GM23338 (cell line): ENCODE measurements at regions not wholly inside any gene's neighbourhood (a gene's known extent, or its start where the extent isn't known, plus 50 kb on each side); places are given as distances from the start of the nearest gene placed in this dataset.

Experiments
- ATAC-seq: fragments of 200-7000 bp; cut with Tn5 transposase; 3 replicates; pipeline ENCODE4 v1.9.1; 2020
- DNase-seq: peaks from one replicate; pipeline ENCODE4 v3.0.0-alpha.2; 2015; ENCODE audit warnings: low spot score
- H2AFZ ChIP-seq: fragments of 200-600 bp; sonication (generic); 2 replicates; pipeline ENCODE4 v1.8.0; 2016; ENCODE audit warnings: antibody characterized with exemption, mild to moderate bottlenecking, moderate library complexity
- H3F3A ChIP-seq: fragments of 200-600 bp; sonication (generic); replicated peaks from 2 replicates; pipeline ENCODE4 v1.8.0; 2017; ENCODE audit warnings: antibody characterized with exemption, mixed run types, low read depth
- H3K27ac ChIP-seq: fragments of 200-600 bp; sonication (generic); 2 replicates; pipeline ENCODE4 v1.6.1; 2016; ENCODE audit warnings: low read depth
- H3K27me3 ChIP-seq: fragments of 200-600 bp; sonication (generic); 2 replicates; pipeline ENCODE4 v1.8.0; 2016; ENCODE audit warnings: mild to moderate bottlenecking, mixed run types, moderate library complexity; ENCODE audit not compliant: insufficient read depth
- H3K36me3 ChIP-seq: fragments of 200-600 bp; sonication (generic); 2 replicates; pipeline ENCODE4 v1.8.0; 2016; ENCODE audit warnings: mild to moderate bottlenecking; ENCODE audit not compliant: insufficient read depth
- H3K4me1 ChIP-seq: fragments of 200-600 bp; sonication (generic); 2 replicates; pipeline ENCODE4 v1.8.0; 2016; ENCODE audit warnings: mild to moderate bottlenecking, moderate library complexity; ENCODE audit not compliant: insufficient read depth
- H3K4me2 ChIP-seq: fragments of 200-600 bp; sonication (generic); 2 replicates; pipeline ENCODE4 v1.7.1; 2017; ENCODE audit warnings: mixed run types
- H3K4me3 ChIP-seq: fragments of 200-600 bp; sonication (generic); 2 replicates; pipeline ENCODE4 v1.6.1; 2016; ENCODE audit warnings: mixed run types
- H3K79me2 ChIP-seq: fragments of 200-600 bp; sonication (generic); replicated peaks from 2 replicates; pipeline ENCODE4 v1.8.0; 2017; ENCODE audit warnings: mild to moderate bottlenecking; ENCODE audit not compliant: insufficient read depth
- H3K9me2 ChIP-seq: fragments of 200-600 bp; sonication (generic); 2 replicates; pipeline ENCODE4 v1.8.0; 2017; ENCODE audit not compliant: insufficient read depth
- H4K20me1 ChIP-seq: fragments of 200-600 bp; sonication (generic); replicated peaks from 2 replicates; pipeline ENCODE4 v1.8.0; 2017; ENCODE audit warnings: mild to moderate bottlenecking; ENCODE audit not compliant: insufficient read depth
- H3K27ac Mint-ChIP-seq: 2 replicates; pipeline ENCODE4 v1.8.0; 2020; ENCODE audit warnings: inconsistent platforms, mild to moderate bottlenecking, moderate library complexity, mixed read lengths
- H3K27me3 Mint-ChIP-seq: 3 replicates; pipeline ENCODE4 v1.8.0; 2022; ENCODE audit warnings: low read depth, mild to moderate bottlenecking, moderate library complexity, mixed read lengths, inconsistent platforms; ENCODE audit not compliant: insufficient read depth, poor library complexity
- H3K36me3 Mint-ChIP-seq: 3 replicates; pipeline ENCODE4 v1.8.0; 2021; ENCODE audit warnings: low read depth, mild to moderate bottlenecking, inconsistent platforms, moderate library complexity, mixed read lengths
- H3K4me1 Mint-ChIP-seq: 3 replicates; pipeline ENCODE4 v1.8.0; 2020; ENCODE audit warnings: mild to moderate bottlenecking, inconsistent platforms, mixed read lengths
- H3K4me3 Mint-ChIP-seq: 3 replicates; pipeline ENCODE4 v1.8.0; 2021; ENCODE audit warnings: moderate library complexity, mild to moderate bottlenecking, inconsistent platforms, mixed read lengths
- H3K9me3 Mint-ChIP-seq: 3 replicates; pipeline ENCODE4 v1.8.0; 2020; ENCODE audit warnings: moderate library complexity, mild to moderate bottlenecking, inconsistent platforms, mixed read lengths
- CREB1 ChIP-seq: fragments of 250-450 bp; sonication (Bioruptor Pico); IDR thresholded peaks from 2 replicates; pipeline ENCODE4 v1.5.0; 2020; ENCODE audit warnings: low read depth, mild to moderate bottlenecking, moderate library complexity
- EZH2 ChIP-seq: fragments of 200-600 bp; sonication (generic); IDR thresholded peaks from one replicate; pipeline ENCODE4 v1.8.0; 2017; ENCODE audit warnings: antibody characterized with exemption, mild to moderate bottlenecking, low read depth; ENCODE audit not compliant: unreplicated experiment
- NANOG ChIP-seq: IDR thresholded peaks from 2 replicates; pipeline ENCODE4 v1.6.1; 2016; ENCODE audit warnings: antibody characterized with exemption, borderline replicate concordance
- POLR2AphosphoS5 ChIP-seq: IDR thresholded peaks from 2 replicates; pipeline ENCODE4 v1.6.1; 2016; ENCODE audit warnings: antibody characterized with exemption, low read depth
- STAT1 ChIP-seq: IDR thresholded peaks from one replicate; pipeline ENCODE4 v1.6.1; 2016; ENCODE audit warnings: antibody characterized with exemption; ENCODE audit not compliant: unreplicated experiment
- ZNF331 ChIP-seq: fragments of 250-450 bp; sonication (Bioruptor Pico); IDR thresholded peaks from 2 replicates; pipeline ENCODE4 v1.5.0; 2020; ENCODE audit warnings: low read depth, mild to moderate bottlenecking, moderate library complexity
- TF ChIP-seq, protein P1 (sequence below): IDR thresholded peaks from one replicate; pipeline ENCODE4 v1.6.1; 2018; ENCODE audit warnings: antibody characterized with exemption; ENCODE audit not compliant: unreplicated experiment
- TF ChIP-seq, protein P2 (sequence below), 2 experiments: fragments of 200-600 bp in 1 of 2; sonication (generic) in 1 of 2; conservative IDR thresholded peaks; 2 replicates each; pipeline versions ENCODE4 v1.5.1 to v1.6.1; 2016 to 2017; ENCODE audit warnings: antibody characterized with exemption in 2 of 2, low read depth in 2 of 2, mild to moderate bottlenecking in 2 of 2, moderate library complexity in 1 of 2
- TF ChIP-seq, protein P3 (sequence below): fragments of 250-450 bp; sonication (Bioruptor Pico); IDR thresholded peaks from 2 replicates; pipeline ENCODE4 v1.5.0; 2020; ENCODE audit warnings: mild to moderate bottlenecking, moderate library complexity
- TF ChIP-seq, protein P4 (sequence below): IDR thresholded peaks from 2 replicates; pipeline ENCODE4 v1.6.1; 2016; ENCODE audit warnings: antibody characterized with exemption

DNA sequence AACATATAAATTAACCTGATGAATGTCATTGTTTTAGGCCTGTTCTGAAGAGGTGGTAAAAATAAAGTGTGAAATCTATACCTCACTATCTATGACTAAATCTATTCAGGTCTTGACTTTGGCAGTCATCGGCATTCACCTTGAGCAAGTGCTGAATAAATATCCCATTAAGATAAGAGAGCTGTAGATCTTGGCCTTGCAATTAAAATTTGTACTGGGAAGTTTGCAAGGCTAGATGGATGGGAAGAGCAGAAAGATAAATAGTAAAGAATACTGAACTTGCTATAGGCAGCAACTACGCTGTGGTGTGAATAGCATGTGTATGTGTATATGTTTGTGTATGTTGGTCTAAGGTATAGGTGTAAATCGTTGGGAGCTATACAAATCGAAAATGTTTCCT is 325.9 kb upstream of the PRICKLE1 start (continued):
- TF ChIP-seq ZNF331 (CRISPR knock-in tag), result no peak
- no peak for TF ChIP-seq STAT1

DNA sequence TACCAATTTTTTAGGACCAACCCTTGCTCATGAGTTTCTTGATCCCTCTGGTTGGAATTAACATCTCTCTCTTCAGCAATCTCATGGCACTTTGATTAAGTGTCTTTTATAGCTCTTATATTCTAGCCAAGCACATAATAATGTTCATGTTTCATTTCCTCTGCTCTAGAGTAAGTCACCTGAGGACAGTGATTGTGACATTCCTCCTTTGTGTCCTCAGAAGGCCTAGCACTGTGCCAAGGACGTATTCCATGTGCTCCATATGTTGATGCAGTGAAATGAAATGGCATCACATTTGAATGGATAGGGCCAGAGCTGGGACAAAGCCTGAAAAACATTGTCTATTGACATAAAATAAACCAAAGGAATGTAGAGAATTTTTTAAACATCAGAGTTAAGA is 322.8 kb upstream of the PRICKLE1 start:
- H3K4me2 ChIP-seq, result no peak overlapping the region
- no peaks in the 10 kb centered on the region for H3K27me3 ChIP-seq
- TF ChIP-seq, protein P1, sequence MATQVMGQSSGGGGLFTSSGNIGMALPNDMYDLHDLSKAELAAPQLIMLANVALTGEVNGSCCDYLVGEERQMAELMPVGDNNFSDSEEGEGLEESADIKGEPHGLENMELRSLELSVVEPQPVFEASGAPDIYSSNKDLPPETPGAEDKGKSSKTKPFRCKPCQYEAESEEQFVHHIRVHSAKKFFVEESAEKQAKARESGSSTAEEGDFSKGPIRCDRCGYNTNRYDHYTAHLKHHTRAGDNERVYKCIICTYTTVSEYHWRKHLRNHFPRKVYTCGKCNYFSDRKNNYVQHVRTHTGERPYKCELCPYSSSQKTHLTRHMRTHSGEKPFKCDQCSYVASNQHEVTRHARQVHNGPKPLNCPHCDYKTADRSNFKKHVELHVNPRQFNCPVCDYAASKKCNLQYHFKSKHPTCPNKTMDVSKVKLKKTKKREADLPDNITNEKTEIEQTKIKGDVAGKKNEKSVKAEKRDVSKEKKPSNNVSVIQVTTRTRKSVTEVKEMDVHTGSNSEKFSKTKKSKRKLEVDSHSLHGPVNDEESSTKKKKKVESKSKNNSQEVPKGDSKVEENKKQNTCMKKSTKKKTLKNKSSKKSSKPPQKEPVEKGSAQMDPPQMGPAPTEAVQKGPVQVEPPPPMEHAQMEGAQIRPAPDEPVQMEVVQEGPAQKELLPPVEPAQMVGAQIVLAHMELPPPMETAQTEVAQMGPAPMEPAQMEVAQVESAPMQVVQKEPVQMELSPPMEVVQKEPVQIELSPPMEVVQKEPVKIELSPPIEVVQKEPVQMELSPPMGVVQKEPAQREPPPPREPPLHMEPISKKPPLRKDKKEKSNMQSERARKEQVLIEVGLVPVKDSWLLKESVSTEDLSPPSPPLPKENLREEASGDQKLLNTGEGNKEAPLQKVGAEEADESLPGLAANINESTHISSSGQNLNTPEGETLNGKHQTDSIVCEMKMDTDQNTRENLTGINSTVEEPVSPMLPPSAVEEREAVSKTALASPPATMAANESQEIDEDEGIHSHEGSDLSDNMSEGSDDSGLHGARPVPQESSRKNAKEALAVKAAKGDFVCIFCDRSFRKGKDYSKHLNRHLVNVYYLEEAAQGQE, result no peak
- TF ChIP-seq, protein P2, sequence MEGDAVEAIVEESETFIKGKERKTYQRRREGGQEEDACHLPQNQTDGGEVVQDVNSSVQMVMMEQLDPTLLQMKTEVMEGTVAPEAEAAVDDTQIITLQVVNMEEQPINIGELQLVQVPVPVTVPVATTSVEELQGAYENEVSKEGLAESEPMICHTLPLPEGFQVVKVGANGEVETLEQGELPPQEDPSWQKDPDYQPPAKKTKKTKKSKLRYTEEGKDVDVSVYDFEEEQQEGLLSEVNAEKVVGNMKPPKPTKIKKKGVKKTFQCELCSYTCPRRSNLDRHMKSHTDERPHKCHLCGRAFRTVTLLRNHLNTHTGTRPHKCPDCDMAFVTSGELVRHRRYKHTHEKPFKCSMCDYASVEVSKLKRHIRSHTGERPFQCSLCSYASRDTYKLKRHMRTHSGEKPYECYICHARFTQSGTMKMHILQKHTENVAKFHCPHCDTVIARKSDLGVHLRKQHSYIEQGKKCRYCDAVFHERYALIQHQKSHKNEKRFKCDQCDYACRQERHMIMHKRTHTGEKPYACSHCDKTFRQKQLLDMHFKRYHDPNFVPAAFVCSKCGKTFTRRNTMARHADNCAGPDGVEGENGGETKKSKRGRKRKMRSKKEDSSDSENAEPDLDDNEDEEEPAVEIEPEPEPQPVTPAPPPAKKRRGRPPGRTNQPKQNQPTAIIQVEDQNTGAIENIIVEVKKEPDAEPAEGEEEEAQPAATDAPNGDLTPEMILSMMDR (conservative IDR thresholded peaks at IDR 0.05; ENCODE audit: low read depth in 2 of 2), result no peak
- TF ChIP-seq, protein P3, sequence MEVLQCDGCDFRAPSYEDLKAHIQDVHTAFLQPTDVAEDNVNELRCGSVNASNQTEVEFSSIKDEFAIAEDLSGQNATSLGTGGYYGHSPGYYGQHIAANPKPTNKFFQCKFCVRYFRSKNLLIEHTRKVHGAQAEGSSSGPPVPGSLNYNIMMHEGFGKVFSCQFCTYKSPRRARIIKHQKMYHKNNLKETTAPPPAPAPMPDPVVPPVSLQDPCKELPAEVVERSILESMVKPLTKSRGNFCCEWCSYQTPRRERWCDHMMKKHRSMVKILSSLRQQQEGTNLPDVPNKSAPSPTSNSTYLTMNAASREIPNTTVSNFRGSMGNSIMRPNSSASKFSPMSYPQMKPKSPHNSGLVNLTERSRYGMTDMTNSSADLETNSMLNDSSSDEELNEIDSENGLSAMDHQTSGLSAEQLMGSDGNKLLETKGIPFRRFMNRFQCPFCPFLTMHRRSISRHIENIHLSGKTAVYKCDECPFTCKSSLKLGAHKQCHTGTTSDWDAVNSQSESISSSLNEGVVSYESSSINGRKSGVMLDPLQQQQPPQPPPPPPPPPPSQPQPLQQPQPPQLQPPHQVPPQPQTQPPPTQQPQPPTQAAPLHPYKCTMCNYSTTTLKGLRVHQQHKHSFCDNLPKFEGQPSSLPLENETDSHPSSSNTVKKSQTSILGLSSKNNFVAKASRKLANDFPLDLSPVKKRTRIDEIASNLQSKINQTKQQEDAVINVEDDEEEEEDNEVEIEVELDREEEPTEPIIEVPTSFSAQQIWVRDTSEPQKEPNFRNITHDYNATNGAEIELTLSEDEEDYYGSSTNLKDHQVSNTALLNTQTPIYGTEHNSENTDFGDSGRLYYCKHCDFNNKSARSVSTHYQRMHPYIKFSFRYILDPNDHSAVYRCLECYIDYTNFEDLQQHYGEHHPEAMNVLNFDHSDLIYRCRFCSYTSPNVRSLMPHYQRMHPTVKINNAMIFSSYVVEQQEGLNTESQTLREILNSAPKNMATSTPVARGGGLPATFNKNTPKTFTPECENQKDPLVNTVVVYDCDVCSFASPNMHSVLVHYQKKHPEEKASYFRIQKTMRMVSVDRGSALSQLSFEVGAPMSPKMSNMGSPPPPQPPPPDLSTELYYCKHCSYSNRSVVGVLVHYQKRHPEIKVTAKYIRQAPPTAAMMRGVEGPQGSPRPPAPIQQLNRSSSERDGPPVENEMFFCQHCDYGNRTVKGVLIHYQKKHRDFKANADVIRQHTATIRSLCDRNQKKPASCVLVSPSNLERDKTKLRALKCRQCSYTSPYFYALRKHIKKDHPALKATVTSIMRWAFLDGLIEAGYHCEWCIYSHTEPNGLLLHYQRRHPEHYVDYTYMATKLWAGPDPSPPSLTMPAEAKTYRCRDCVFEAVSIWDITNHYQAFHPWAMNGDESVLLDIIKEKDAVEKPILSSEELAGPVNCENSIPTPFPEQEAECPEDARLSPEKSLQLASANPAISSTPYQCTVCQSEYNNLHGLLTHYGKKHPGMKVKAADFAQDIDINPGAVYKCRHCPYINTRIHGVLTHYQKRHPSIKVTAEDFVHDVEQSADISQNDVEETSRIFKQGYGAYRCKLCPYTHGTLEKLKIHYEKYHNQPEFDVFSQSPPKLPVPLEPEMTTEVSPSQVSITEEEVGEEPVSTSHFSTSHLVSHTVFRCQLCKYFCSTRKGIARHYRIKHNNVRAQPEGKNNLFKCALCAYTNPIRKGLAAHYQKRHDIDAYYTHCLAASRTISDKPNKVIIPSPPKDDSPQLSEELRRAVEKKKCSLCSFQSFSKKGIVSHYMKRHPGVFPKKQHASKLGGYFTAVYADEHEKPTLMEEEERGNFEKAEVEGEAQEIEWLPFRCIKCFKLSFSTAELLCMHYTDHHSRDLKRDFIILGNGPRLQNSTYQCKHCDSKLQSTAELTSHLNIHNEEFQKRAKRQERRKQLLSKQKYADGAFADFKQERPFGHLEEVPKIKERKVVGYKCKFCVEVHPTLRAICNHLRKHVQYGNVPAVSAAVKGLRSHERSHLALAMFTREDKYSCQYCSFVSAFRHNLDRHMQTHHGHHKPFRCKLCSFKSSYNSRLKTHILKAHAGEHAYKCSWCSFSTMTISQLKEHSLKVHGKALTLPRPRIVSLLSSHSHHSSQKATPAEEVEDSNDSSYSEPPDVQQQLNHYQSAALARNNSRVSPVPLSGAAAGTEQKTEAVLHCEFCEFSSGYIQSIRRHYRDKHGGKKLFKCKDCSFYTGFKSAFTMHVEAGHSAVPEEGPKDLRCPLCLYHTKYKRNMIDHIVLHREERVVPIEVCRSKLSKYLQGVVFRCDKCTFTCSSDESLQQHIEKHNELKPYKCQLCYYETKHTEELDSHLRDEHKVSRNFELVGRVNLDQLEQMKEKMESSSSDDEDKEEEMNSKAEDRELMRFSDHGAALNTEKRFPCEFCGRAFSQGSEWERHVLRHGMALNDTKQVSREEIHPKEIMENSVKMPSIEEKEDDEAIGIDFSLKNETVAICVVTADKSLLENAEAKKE (CRISPR knock-in tag), result no peak
- TF ChIP-seq NANOG (no peak), STAT1 (no peak), POLR2AphosphoS5 (no peak), EZH2 (no peak), CREB1 (no peak)
- TF ChIP-seq, protein P4, sequence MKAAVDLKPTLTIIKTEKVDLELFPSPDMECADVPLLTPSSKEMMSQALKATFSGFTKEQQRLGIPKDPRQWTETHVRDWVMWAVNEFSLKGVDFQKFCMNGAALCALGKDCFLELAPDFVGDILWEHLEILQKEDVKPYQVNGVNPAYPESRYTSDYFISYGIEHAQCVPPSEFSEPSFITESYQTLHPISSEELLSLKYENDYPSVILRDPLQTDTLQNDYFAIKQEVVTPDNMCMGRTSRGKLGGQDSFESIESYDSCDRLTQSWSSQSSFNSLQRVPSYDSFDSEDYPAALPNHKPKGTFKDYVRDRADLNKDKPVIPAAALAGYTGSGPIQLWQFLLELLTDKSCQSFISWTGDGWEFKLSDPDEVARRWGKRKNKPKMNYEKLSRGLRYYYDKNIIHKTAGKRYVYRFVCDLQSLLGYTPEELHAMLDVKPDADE, result no peak
- H3K9me2 ChIP-seq, result peaks cover 14% of the 10 kb centered on the region
- H4K20me1 ChIP-seq, result no peaks in the 10 kb centered on the region
- no peaks in the 10 kb centered on the region for H3K27me3 Mint-ChIP-seq
- ATAC-seq (no peak), DNase-seq (no peak)
- no peaks in the 10 kb centered on the region for H3K79me2 ChIP-seq
- no peak overlapping the region for H3K4me3 ChIP-seq
- H3F3A ChIP-seq, result no peaks in the 10 kb centered on the region
- peaks cover 6% of the 10 kb centered on the region; the same call in 1 of the 2 replicates for H3K36me3 ChIP-seq
- no peak overlapping the region for H3K27ac ChIP-seq
- H2AFZ ChIP-seq, result no peak overlapping the region
- no peak overlapping the region for H3K4me3 Mint-ChIP-seq
- H3K36me3 Mint-ChIP-seq, result peaks cover 7% of the 10 kb centered on the region; the same call in 2 of the 3 replicates
- no peak overlapping the region for H3K27ac Mint-ChIP-seq
- H3K9me3 Mint-ChIP-seq, result peaks cover 6% of the 10 kb centered on the region; the same call in 2 of the 3 replicates
- H3K4me1 ChIP-seq, result no peaks in the 10 kb centered on the region
- H3K4me1 Mint-ChIP-seq, result no peaks in the 10 kb centered on the region
